Body of pancreas (tissue), 4 donors: ENCODE measurements at regions not wholly inside any gene's neighbourhood (a gene's known extent, or its start where the extent isn't known, plus 50 kb on each side); places are given as distances from the start of the nearest gene placed in this dataset.

Experiments
- CTCF ChIP-seq, 7 experiments: fragments of 450-650 bp in 4 of 7; fragments of 200-600 bp in 3 of 7; sonication (generic) in 3 of 7; IDR thresholded peaks; one replicate each; pipeline ENCODE4 v1.5.1; 2016 to 2019; ENCODE audit warnings: antibody characterized with exemption in 7 of 7
- POLR2A ChIP-seq, 3 donors: fragments of 450-650 bp; IDR thresholded peaks; one replicate each; pipeline ENCODE4 v1.6.1; 2016; ENCODE audit warnings: antibody characterized with exemption in 3 of 3, mild to moderate bottlenecking in 2 of 3

GRCh38 chr4:153081693-153082092 is 122.5 kb upstream of the TRIM2 start:
- TF ChIP-seq POLR2A (IDR thresholded peaks at IDR 0.05) = no peak
- no peak for TF ChIP-seq CTCF (IDR thresholded peaks at IDR 0.05)
